ENCODE measurements at regions not wholly inside any gene's neighbourhood (a gene's known extent, or its start where the extent isn't known, plus 50 kb on each side); places are given as distances from the start of the nearest gene placed in this dataset.
A peak's percentile ranks its signal among the peaks of the same experiment; 100 is the strongest.

GRCh38 chr15:99451484-99451883 lies 114.3 kb upstream of the MEF2A start:
- Histone ChIP-seq H3K27ac (peak overlapping the region in 3 of 4 donors; percentile 6 to 14 (median 6)), H3K4me1 (peaks cover 0 to 44% (median 10%) of the 10 kb centered on the region in 4 donors), H3K36me3 (no peaks in the 10 kb centered on the region), H3K27me3 (no peaks in the 10 kb centered on the region), H3K4me3 (no peak overlapping the region), H3K9me3 (no peaks in the 10 kb centered on the region)
- intact Hi-C loops (cut with DNase I; ENCODE audit: low total_unique reads) (no loop called here), in situ Hi-C loops (cut with MboI; ENCODE audit: low pct_ligation_motif_present in 1 of 4, low pct_unique_long_range_greater_than_20kb in 1 of 4, low sequenced_read_pairs in 3 of 4) (no loop called here)
- no peak for DNase-seq
- WGBS, 2 donors (ENCODE audit: low coverage in 1 of 2), result 90% methylated on average over 3 of the region's 3 CpGs; no CpG with 5 or more reads in 1 of the 2 donors
- TF ChIP-seq CTCF (IDR thresholded peaks at IDR 0.05), result no peak
- no peak for TF ChIP-seq POLR2AphosphoS5 (IDR thresholded peaks at IDR 0.05)
- TF ChIP-seq POLR2A (IDR thresholded peaks at IDR 0.05), result no peak
- TF ChIP-seq EP300 (IDR thresholded peaks at IDR 0.05; ENCODE audit: low read depth), result no peak

- peak overlapping the region in 3 of 4 donors; percentile 26 to 72 (median 63) for H3K27ac ChIP-seq
- in situ Hi-C loops (cut with MboI; ENCODE audit: low pct_ligation_motif_present in 1 of 4, low pct_unique_long_range_greater_than_20kb in 1 of 4, low sequenced_read_pairs in 3 of 4), result no loop called here
- H3K4me3 ChIP-seq, result no peak overlapping the region
- intact Hi-C loops (cut with DNase I; ENCODE audit: low total_unique reads), result no loop called here
- H3K36me3 ChIP-seq, result no peaks in the 10 kb centered on the region
- no peaks in the 10 kb centered on the region for H3K27me3 ChIP-seq
- TF ChIP-seq POLR2A (IDR thresholded peaks at IDR 0.05), result no peak
- no peak for TF ChIP-seq CTCF (IDR thresholded peaks at IDR 0.05)
- no peak for TF ChIP-seq EP300 (IDR thresholded peaks at IDR 0.05; ENCODE audit: low read depth)
- no peak for TF ChIP-seq POLR2AphosphoS5 (IDR thresholded peaks at IDR 0.05)
- H3K9me3 ChIP-seq, result no peaks in the 10 kb centered on the region
- no peak for DNase-seq
- 95 to 100% methylated on average over 1 to 11 of the region's 11 CpGs for WGBS, 2 donors (ENCODE audit: low coverage in 1 of 2)
- H3K4me1 ChIP-seq, result peaks cover 0 to 44% (median 10%) of the 10 kb centered on the region in 4 donors
Observed at GRCh38 chr15:99452010-99452409, 113.8 kb upstream of the MEF2A start.

GRCh38 chr15:99452728-99453636 lies 112.8 kb upstream of the MEF2A start:
- H3K27me3 ChIP-seq, result no peaks in the 10 kb centered on the region
- peak; percentile 67 for DNase-seq
- WGBS, 2 donors (ENCODE audit: low coverage in 1 of 2), result 71 to 88% methylated on average over 5 to 16 of the region's 24 CpGs
- peaks cover 0 to 36% (median 7%) of the 10 kb centered on the region in 4 donors for H3K4me1 ChIP-seq
- no peaks in the 10 kb centered on the region for H3K36me3 ChIP-seq
- peak overlapping the region; percentile 55 to 72 (median 66) for H3K27ac ChIP-seq
- in situ Hi-C loops (cut with MboI; ENCODE audit: low pct_ligation_motif_present in 1 of 4, low pct_unique_long_range_greater_than_20kb in 1 of 4, low sequenced_read_pairs in 3 of 4) (no loop called here), intact Hi-C loops (cut with DNase I; ENCODE audit: low total_unique reads) (no loop called here)
- no peaks in the 10 kb centered on the region for H3K9me3 ChIP-seq
- TF ChIP-seq POLR2A (IDR thresholded peaks at IDR 0.05) (peak; percentile 23), CTCF (IDR thresholded peaks at IDR 0.05) (no peak), EP300 (IDR thresholded peaks at IDR 0.05; ENCODE audit: low read depth) (peak; percentile 14), POLR2AphosphoS5 (IDR thresholded peaks at IDR 0.05) (peak in 2 of 3 donors; percentile 20 to 47)
- no peak overlapping the region for H3K4me3 ChIP-seq

GRCh38 chr15:99453637-99454030 lies 112.2 kb upstream of the MEF2A start:
- WGBS, 2 donors (ENCODE audit: low coverage in 1 of 2), result 100% methylated on average over 6 of the region's 6 CpGs; no CpG with 5 or more reads in 1 of the 2 donors
- intact Hi-C loops (cut with DNase I; ENCODE audit: low total_unique reads) (no loop called here), in situ Hi-C loops (cut with MboI; ENCODE audit: low pct_ligation_motif_present in 1 of 4, low pct_unique_long_range_greater_than_20kb in 1 of 4, low sequenced_read_pairs in 3 of 4) (no loop called here)
- no peaks in the 10 kb centered on the region for H3K9me3 ChIP-seq
- peak overlapping the region; percentile 55 to 72 (median 66) for H3K27ac ChIP-seq
- H3K36me3 ChIP-seq, result no peaks in the 10 kb centered on the region
- no peak for DNase-seq
- H3K4me1 ChIP-seq, result peaks cover 0 to 36% (median 7%) of the 10 kb centered on the region in 4 donors
- TF ChIP-seq POLR2AphosphoS5 (IDR thresholded peaks at IDR 0.05) (no peak), POLR2A (IDR thresholded peaks at IDR 0.05) (no peak), EP300 (IDR thresholded peaks at IDR 0.05; ENCODE audit: low read depth) (no peak), CTCF (IDR thresholded peaks at IDR 0.05) (no peak)
- no peaks in the 10 kb centered on the region for H3K27me3 ChIP-seq
- H3K4me3 ChIP-seq, result no peak overlapping the region

All from transverse colon (tissue), 4 donors.